ENCODE measurements at regions not wholly inside any gene's neighbourhood (a gene's known extent, or its start where the extent isn't known, plus 50 kb on each side); places are given as distances from the start of the nearest gene placed in this dataset.

- 58 to 61% methylated on average over 5 of the region's 5 CpGs for WGBS, 2 donors
- no peak for TF ChIP-seq CTCF (IDR thresholded peaks at IDR 0.05)
- no peak for TF ChIP-seq POLR2A (IDR thresholded peaks at IDR 0.05)
- DNase-seq (ENCODE audit: low spot score in 2 of 2) = no peak
- no peak overlapping the region for H3K4me3 ChIP-seq (ENCODE audit: low read depth, poor library complexity, severe bottlenecking)
- intact Hi-C loops (cut with DNase I; ENCODE audit: low total_unique reads) = no loop called here
These were observed 1730.2 kb downstream of the MRPL39 start for GRCh38 chr21:23876925-23877558.

- no peak for DNase-seq (ENCODE audit: low spot score in 2 of 2)
These were observed 1733.0 kb downstream of the MRPL39 start for GRCh38 chr21:23874271-23874670.

GRCh38 chr21:23861911-23862504, 1745.3 kb downstream of the MRPL39 start:
- no peak overlapping the region for H3K4me3 ChIP-seq (ENCODE audit: low read depth, poor library complexity, severe bottlenecking)
- no peak for TF ChIP-seq POLR2A (IDR thresholded peaks at IDR 0.05)
- TF ChIP-seq CTCF (IDR thresholded peaks at IDR 0.05) = no peak
- 57 to 62% methylated on average over 6 of the region's 6 CpGs for WGBS, 2 donors
- no peak for DNase-seq (ENCODE audit: low spot score in 2 of 2)
- intact Hi-C loops (cut with DNase I; ENCODE audit: low total_unique reads) = no loop called here

More at GRCh38 chr21:23874271-23874670, 1733.0 kb downstream of the MRPL39 start:
- WGBS, 2 donors = 79 to 87% methylated on average over 3 of the region's 3 CpGs
- no peak overlapping the region for H3K4me3 ChIP-seq (ENCODE audit: low read depth, poor library complexity, severe bottlenecking)
- TF ChIP-seq CTCF (IDR thresholded peaks at IDR 0.05) (no peak), POLR2A (IDR thresholded peaks at IDR 0.05) (no peak)
- intact Hi-C loops (cut with DNase I; ENCODE audit: low total_unique reads) = no loop called here

GRCh38 chr21:23858878-23859277, 1748.4 kb downstream of the MRPL39 start:
- no peak overlapping the region for H3K4me3 ChIP-seq (ENCODE audit: low read depth, poor library complexity, severe bottlenecking)
- DNase-seq (ENCODE audit: low spot score in 2 of 2) = no peak
- TF ChIP-seq POLR2A (IDR thresholded peaks at IDR 0.05) = no peak
- no peak for TF ChIP-seq CTCF (IDR thresholded peaks at IDR 0.05)
- 47 to 52% methylated on average over 2 of the region's 2 CpGs for WGBS, 2 donors
- intact Hi-C loops (cut with DNase I; ENCODE audit: low total_unique reads) = no loop called here

GRCh38 chr21:23853796-23854379, 1753.4 kb downstream of the MRPL39 start:
- H3K4me3 ChIP-seq (ENCODE audit: low read depth, poor library complexity, severe bottlenecking) = no peak overlapping the region
- WGBS, 2 donors = 10 to 17% methylated on average over 1 of the region's 1 CpG
- intact Hi-C loops (cut with DNase I; ENCODE audit: low total_unique reads) = no loop called here
- DNase-seq (ENCODE audit: low spot score in 2 of 2) = no peak
- no peak for TF ChIP-seq POLR2A (IDR thresholded peaks at IDR 0.05)
- no peak for TF ChIP-seq CTCF (IDR thresholded peaks at IDR 0.05)

All from lower leg skin (tissue), 4 donors.